HepG2 (cell line): ENCODE measurements at regions not wholly inside any gene's neighbourhood (a gene's known extent, or its start where the extent isn't known, plus 50 kb on each side); places are given as distances from the start of the nearest gene placed in this dataset.

Experiments used
- ATAC-seq: fragments of 200-7000 bp; cut with Tn5 transposase; 3 replicates; pipeline ENCODE4 v1.9.1; 2020; ENCODE audit warnings: mild to moderate bottlenecking, moderate library complexity
- BruUV-seq: library from RNA; stranded (reverse); fragments of 400-500 nt; replicated peaks from 2 replicates; lab custom pipeline; 2021; lab: Mats Ljungman, UMichigan
- CTCF ChIA-PET: fragments of 300-600 bp; formaldehyde crosslinking; extraction: SDS; loops from one replicate; lab custom pipeline; 2021; ENCODE audit warnings: low total read pairs, inconsistent platforms, low intra/inter-chr PET ratio; lab: Yijun Ruan, JAX
- POLR2A ChIA-PET: fragments of 350-600 bp; sonication (Branson Sonifier 250); formaldehyde crosslinking; loops from one replicate; lab custom pipeline; 2020; ENCODE audit warnings: antibody characterized with exemption, inconsistent platforms; lab: Yijun Ruan, JAX
- DNase-seq: peaks from one replicate; pipeline ENCODE4 v3.0.0-alpha.2; 2015; ENCODE audit warnings: low spot score
- FAIRE-seq: peaks from 3 replicates; lab custom pipeline; 2011; peaks lifted over from hg19 to GRCh38; lab: Jason Lieb, UNC
- H2AFZ ChIP-seq: one replicate; pipeline ENCODE4 v1.6.1; 2011; ENCODE audit warnings: low read length, inconsistent platforms
- H3K27ac ChIP-seq: fragments of 300-600 bp; 3 replicates; pipeline ENCODE4 v1.8.0; 2011; ENCODE audit warnings: mixed run types, mild to moderate bottlenecking, mixed read lengths, low read length, inconsistent platforms; ENCODE audit not compliant: insufficient read depth; ENCODE audit errors: extremely low read length
- H3K27me3 ChIP-seq, 2 experiments: fragments of 200-600 bp in 1 of 2; 2 replicates in 1 of 2; 3 replicates in 1 of 2; pipeline versions ENCODE4 v1.6.0 to v1.8.0; 2011; ENCODE audit warnings: low read length in 2 of 2, mild to moderate bottlenecking in 2 of 2, moderate library complexity in 2 of 2, inconsistent platforms in 1 of 2; ENCODE audit not compliant: insufficient read depth in 2 of 2, control insufficient read depth in 1 of 2
- H3K36me3 ChIP-seq, 2 experiments: fragments of 200-600 bp in 1 of 2; replicated peaks in 1 of 2; 2 replicates in 1 of 2; 3 replicates in 1 of 2; pipeline versions ENCODE4 v1.5.1 to v1.8.0; 2011; ENCODE audit warnings: low read length in 2 of 2, inconsistent platforms in 1 of 2; ENCODE audit not compliant: insufficient read depth in 2 of 2, control insufficient read depth in 1 of 2
- H3K4me1 ChIP-seq: 2 replicates; pipeline ENCODE4 v1.5.1; 2012; ENCODE audit warnings: low read length, inconsistent platforms; ENCODE audit not compliant: insufficient read depth
- H3K4me2 ChIP-seq: 2 replicates; pipeline ENCODE4 v1.6.0; 2011; ENCODE audit warnings: low read depth, low read length, inconsistent platforms
- H3K4me3 ChIP-seq, 3 experiments: fragments of 200-600 bp in 1 of 3; sonication (generic), shearing (Covaris generic) in 1 of 3; replicated peaks in 1 of 3; 2 replicates each; pipeline ENCODE4 v1.5.1; 2011 to 2016; ENCODE audit warnings: low read length in 3 of 3, inconsistent platforms in 2 of 3, low read depth in 2 of 3, mild to moderate bottlenecking in 2 of 3, control low read depth in 1 of 3, mixed read lengths in 1 of 3; ENCODE audit not compliant: insufficient read depth in 1 of 3
- H3K79me2 ChIP-seq: one replicate; pipeline ENCODE4 v1.6.1; 2011; ENCODE audit warnings: low read length, inconsistent platforms; ENCODE audit not compliant: insufficient read depth
- H3K9ac ChIP-seq: 2 replicates; pipeline ENCODE4 v1.6.0; 2011; ENCODE audit warnings: mild to moderate bottlenecking, low read depth, low read length, inconsistent platforms; ENCODE audit not compliant: insufficient read depth
- H3K9me3 ChIP-seq: 2 replicates; pipeline ENCODE4 v1.5.1; 2012; ENCODE audit warnings: mild to moderate bottlenecking, low read length
- H4K20me1 ChIP-seq: 2 replicates; pipeline ENCODE4 v1.6.0; 2011; ENCODE audit warnings: inconsistent platforms, mild to moderate bottlenecking, low read length, moderate library complexity; ENCODE audit not compliant: insufficient read depth
- CBFB ChIP-seq: sonication (generic); formaldehyde crosslinking; IDR thresholded peaks from 2 replicates; pipeline ENCODE4 v1.4.0; 2020; ENCODE audit warnings: missing genetic modification reagents
- EZH2 ChIP-seq: conservative IDR thresholded peaks from 2 replicates; pipeline ENCODE4 v1.6.1; 2012; ENCODE audit warnings: mild to moderate bottlenecking, low read depth, low read length, moderate library complexity
- FOXP1 ChIP-seq, 2 experiments: fragments of 450-650 bp in 1 of 2; IDR thresholded peaks; 2 replicates each; pipeline ENCODE4 v1.6.1; 2017 to 2018; ENCODE audit warnings: antibody characterized with exemption in 1 of 2
- HDAC1 ChIP-seq: sonication (generic); formaldehyde crosslinking; IDR thresholded peaks from 2 replicates; pipeline ENCODE4 v1.5.1; 2020; ENCODE audit warnings: mild to moderate bottlenecking, missing genetic modification reagents
- MED8 ChIP-seq: sonication (generic); formaldehyde crosslinking; IDR thresholded peaks from 2 replicates; pipeline ENCODE4 v1.8.1; 2023; ENCODE audit warnings: mild to moderate bottlenecking, missing genetic modification reagents; ENCODE audit not compliant: insufficient replicate concordance
- RBAK ChIP-seq: sonication (generic); formaldehyde crosslinking; IDR thresholded peaks from 2 replicates; pipeline ENCODE4 v1.5.1; 2020; ENCODE audit warnings: mild to moderate bottlenecking, missing genetic modification reagents
- RFXAP ChIP-seq: sonication (generic); formaldehyde crosslinking; IDR thresholded peaks from 2 replicates; pipeline ENCODE4 v1.4.0; 2020; ENCODE audit warnings: missing genetic modification reagents, borderline replicate concordance
- TCF7L2 ChIP-seq: IDR thresholded peaks from 2 replicates; pipeline ENCODE4 v1.6.1; 2011; ENCODE audit warnings: mild to moderate bottlenecking, low read depth, low read length, moderate library complexity
- ZNF256 ChIP-seq: sonication (generic); formaldehyde crosslinking; conservative IDR thresholded peaks from 2 replicates; pipeline ENCODE4 v1.4.0; 2020; ENCODE audit warnings: missing genetic modification reagents
- WGBS: methylation state at CpG from one replicate; pipeline ENCODE4 v1.1.6; 2017; ENCODE audit warnings: low lambda C conversion rate; 5-methylcytosine and 5-hydroxymethylcytosine counted together
- in situ Hi-C: cut with HindIII; loops from 2 replicates; pipeline ENCODE4 v1.10.0; 2017; ENCODE audit warnings: low pct_unique_long_range_greater_than_20kb; ENCODE audit not compliant: extremely low pct_ligation_motif_present
- intact Hi-C: fragments of 100-400 bp; cut with micrococcal nuclease; formaldehyde crosslinking; loops from one replicate; pipeline ENCODE4 v1.10.0; 2022; ENCODE audit not compliant: unreplicated experiment
- TF ChIP-seq, protein P1 (sequence below): sonication (generic); formaldehyde crosslinking; IDR thresholded peaks from 2 replicates; pipeline ENCODE4 v1.4.0; 2020; ENCODE audit warnings: missing genetic modification reagents, borderline replicate concordance
- TF ChIP-seq, protein P2 (sequence below): sonication (generic); formaldehyde crosslinking; IDR thresholded peaks from 2 replicates; pipeline ENCODE4 v1.5.0; 2020; ENCODE audit warnings: missing genetic modification reagents

DNA sequence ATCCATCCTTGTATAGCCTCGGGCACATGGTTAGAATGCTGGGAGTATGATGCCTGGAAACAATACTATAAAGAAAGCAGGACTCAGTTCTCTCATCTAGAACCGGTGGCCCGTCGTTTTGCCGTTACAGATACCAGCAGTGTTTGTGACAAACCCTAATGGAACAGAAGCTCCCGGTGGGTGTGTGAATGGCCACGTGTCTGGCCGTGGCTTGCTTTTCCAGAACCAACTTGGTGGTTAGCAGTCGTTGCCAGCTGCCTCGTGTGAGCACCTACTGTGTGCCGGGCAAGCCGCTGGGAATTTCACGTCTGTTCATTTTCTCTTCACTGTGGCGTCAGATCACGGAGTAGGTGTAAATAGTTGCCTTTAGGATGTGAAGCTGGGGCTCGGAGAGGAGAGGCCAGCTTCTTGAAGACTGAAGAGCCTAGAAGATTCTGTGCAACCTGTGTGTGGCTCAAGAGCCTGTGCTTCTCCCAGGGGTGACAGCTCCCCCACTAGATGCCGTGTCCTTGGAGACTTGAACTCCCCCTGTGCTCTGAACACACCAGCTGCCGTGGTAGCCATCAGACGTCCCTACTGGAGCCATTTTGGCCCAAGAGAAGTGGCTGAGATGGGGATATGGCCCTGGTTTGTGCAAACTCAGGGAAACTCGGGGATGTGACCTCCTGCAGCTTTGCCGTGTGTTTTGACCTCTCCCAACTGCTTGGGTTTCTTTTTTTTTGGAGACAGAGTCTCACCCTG is 57.5 kb upstream of the PPARA start (continued):
- TF ChIP-seq, protein P1, sequence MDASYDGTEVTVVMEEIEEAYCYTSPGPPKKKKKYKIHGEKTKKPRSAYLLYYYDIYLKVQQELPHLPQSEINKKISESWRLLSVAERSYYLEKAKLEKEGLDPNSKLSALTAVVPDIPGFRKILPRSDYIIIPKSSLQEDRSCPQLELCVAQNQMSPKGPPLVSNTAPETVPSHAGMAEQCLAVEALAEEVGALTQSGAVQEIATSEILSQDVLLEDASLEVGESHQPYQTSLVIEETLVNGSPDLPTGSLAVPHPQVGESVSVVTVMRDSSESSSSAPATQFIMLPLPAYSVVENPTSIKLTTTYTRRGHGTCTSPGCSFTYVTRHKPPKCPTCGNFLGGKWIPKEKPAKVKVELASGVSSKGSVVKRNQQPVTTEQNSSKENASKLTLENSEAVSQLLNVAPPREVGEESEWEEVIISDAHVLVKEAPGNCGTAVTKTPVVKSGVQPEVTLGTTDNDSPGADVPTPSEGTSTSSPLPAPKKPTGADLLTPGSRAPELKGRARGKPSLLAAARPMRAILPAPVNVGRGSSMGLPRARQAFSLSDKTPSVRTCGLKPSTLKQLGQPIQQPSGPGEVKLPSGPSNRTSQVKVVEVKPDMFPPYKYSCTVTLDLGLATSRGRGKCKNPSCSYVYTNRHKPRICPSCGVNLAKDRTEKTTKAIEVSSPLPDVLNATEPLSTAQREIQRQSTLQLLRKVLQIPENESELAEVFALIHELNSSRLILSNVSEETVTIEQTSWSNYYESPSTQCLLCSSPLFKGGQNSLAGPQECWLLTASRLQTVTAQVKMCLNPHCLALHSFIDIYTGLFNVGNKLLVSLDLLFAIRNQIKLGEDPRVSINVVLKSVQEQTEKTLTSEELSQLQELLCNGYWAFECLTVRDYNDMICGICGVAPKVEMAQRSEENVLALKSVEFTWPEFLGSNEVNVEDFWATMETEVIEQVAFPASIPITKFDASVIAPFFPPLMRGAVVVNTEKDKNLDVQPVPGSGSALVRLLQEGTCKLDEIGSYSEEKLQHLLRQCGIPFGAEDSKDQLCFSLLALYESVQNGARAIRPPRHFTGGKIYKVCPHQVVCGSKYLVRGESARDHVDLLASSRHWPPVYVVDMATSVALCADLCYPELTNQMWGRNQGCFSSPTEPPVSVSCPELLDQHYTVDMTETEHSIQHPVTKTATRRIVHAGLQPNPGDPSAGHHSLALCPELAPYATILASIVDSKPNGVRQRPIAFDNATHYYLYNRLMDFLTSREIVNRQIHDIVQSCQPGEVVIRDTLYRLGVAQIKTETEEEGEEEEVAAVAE (CRISPR knock-in tag), result no peak
- TF ChIP-seq HDAC1, result no peak
- TF ChIP-seq, protein P2, sequence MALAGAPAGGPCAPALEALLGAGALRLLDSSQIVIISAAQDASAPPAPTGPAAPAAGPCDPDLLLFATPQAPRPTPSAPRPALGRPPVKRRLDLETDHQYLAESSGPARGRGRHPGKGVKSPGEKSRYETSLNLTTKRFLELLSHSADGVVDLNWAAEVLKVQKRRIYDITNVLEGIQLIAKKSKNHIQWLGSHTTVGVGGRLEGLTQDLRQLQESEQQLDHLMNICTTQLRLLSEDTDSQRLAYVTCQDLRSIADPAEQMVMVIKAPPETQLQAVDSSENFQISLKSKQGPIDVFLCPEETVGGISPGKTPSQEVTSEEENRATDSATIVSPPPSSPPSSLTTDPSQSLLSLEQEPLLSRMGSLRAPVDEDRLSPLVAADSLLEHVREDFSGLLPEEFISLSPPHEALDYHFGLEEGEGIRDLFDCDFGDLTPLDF (CRISPR knock-in tag), result no peak
- TF ChIP-seq ZNF256 (CRISPR knock-in tag), result no peak
- no peak for TF ChIP-seq MED8 (CRISPR knock-in tag)

DNA sequence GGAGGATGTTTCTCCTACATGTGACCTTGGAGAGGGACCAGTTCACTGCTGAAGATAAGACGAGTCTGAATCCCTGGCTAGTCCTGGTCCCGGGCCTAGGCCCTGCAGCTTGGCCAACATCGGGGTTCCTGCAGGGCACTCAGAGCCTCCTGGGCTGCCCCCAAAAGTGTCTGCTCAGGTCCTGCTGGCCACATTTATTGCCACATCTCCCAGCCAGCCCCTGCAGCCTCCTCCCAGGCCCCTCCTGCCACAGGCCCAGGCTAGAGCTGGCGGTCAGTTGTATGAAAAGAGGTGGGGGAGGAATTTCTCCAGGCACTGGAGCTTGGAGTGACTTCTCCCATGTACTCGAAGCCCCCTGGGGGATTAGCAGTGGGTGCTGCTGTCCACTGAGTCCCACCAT is 56.5 kb upstream of the PPARA start:
- TF ChIP-seq RBAK (CRISPR knock-in tag) (no peak), CBFB (no peak), RFXAP (CRISPR knock-in tag) (no peak), TCF7L2 (no peak), FOXP1 (IDR thresholded peaks at IDR 0.05) (no peak), FOXP1 (CRISPR knock-in tag; IDR thresholded peaks at IDR 0.05) (no peak), EZH2 (no peak)
- Histone ChIP-seq H3K27me3 (peaks cover 16 to 62% of the 10 kb centered on the region in 2 experiments), H3K4me1 (peaks cover 11% of the 10 kb centered on the region), H3K36me3 (no peaks in the 10 kb centered on the region), H4K20me1 (no peaks in the 10 kb centered on the region), H3K79me2 (no peaks in the 10 kb centered on the region), H3K9ac (no peak overlapping the region), H3K9me3 (no peaks in the 10 kb centered on the region), H2AFZ (no peak overlapping the region), H3K4me3 (no peak overlapping the region), H3K4me2 (no peak overlapping the region), H3K27ac (no peak overlapping the region)
- CTCF ChIA-PET, result no interaction called here
- no peak for DNase-seq
- intact Hi-C loops, result no loop called here
- WGBS, result 56% methylated on average over 3 of the region's 5 CpGs
- POLR2A ChIA-PET, result no interaction called here
- in situ Hi-C loops, result no loop called here
- BruUV-seq, result no TSS peak
- no peak for ATAC-seq
- no peak for FAIRE-seq
